Erythroblast (primary cell): ENCODE measurements at regions not wholly inside any gene's neighbourhood (a gene's known extent, or its start where the extent isn't known, plus 50 kb on each side); places are given as distances from the start of the nearest gene placed in this dataset.

ENCODE experiments used
- GATA1 ChIP-seq: IDR thresholded peaks from 2 replicates; pipeline ENCODE4 v1.6.1; 2011; ENCODE audit warnings: low read depth, mild to moderate bottlenecking, control low read depth, low read length, moderate library complexity
- POLR2A ChIP-seq: IDR thresholded peaks from 2 replicates; pipeline ENCODE4 v1.6.1; 2011; ENCODE audit warnings: mild to moderate bottlenecking, low read length

DNA sequence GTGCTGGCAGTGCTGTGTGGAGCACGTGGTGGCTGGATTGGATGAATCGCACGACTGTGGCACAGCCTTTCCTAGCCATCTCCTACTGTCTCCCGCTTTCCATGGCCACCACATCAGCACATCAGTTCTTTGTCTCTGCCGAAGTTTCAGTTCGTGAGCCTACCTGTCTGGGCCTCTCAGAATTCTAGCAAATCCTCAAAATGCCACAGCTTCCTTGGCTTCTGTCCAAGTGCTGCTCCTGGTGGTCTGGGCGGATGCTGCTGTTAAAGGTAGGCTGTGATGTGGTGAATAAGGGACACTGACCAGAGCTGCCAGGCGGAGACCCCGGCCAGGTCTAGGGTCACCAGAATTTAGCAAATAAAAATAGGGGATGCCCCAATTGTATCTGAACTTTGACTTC lies 237.4 kb downstream of the LPIN1 start:
- TF ChIP-seq POLR2A: no peak
- no peak for TF ChIP-seq GATA1
